GM21825 (cell line): ENCODE measurements at regions not wholly inside any gene's neighbourhood (a gene's known extent, or its start where the extent isn't known, plus 50 kb on each side); places are given as distances from the start of the nearest gene placed in this dataset.

Experiments used
- ATAC-seq: cut with Tn5 transposase; IDR thresholded peaks from one replicate; pipeline ENCODE4 v1.9.1; 2021; ENCODE audit warnings: mild to moderate bottlenecking, moderate library complexity; ENCODE audit not compliant: unreplicated experiment

DNA sequence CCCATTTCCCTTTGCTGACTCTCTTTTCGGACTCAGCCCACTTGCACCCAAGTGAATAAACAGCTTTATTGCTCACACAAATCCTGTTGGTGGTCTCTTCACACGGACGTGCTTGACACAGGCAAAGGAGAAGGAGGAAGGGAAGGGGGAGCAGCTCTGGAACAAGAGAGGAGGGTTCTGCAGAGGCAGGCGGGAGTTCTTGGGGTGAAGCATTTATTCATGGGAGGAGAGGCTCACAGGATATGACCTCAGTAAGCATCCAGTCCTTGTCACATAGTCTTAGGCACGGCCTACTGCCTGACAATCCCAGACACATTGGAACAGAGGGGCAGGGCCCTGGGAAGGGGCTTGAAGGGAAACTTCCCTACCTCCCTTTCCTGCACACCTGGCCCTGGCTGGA, 171.7 kb upstream of the HS6ST1 start:
- no peak for ATAC-seq

DNA sequence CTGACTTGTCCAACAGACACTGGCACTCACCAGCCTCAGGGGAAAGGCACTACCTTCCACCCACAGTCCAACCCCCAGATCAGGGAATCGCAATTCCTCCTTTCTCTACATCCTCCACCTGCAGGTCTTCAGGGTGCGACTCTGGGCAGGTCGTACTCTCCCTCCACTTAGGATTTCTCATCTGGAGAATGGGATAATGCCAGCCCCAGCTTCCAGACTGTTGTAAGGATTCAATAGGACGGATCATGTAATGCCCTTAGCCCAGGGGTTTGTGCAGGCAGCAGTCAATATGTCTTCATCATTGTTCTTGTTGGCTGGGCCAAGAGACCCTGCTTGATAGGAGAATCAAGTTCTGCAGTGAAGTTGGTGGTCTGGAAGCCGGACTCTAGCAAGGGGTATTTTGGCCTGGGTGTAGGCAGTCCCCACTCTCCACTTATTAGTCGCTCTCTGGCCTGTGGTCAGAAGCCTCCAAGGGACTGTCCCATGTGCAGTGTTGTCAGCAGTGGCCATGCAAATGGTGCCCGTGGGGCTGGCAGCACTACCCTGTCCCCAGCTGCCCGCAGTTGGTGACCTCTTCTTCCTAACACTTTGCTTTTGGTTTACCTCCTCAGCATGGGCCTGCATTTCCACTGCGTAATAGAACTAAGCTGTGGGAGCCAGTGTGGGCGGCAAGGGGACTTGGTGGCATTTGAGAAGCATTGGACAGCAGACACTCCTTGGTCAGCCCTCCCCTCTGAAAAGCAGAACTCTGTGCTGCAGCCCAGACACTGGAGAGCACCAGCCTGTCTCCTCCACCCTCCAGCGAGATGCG, 172.4 kb upstream of the HS6ST1 start:
- ATAC-seq: no peak

DNA sequence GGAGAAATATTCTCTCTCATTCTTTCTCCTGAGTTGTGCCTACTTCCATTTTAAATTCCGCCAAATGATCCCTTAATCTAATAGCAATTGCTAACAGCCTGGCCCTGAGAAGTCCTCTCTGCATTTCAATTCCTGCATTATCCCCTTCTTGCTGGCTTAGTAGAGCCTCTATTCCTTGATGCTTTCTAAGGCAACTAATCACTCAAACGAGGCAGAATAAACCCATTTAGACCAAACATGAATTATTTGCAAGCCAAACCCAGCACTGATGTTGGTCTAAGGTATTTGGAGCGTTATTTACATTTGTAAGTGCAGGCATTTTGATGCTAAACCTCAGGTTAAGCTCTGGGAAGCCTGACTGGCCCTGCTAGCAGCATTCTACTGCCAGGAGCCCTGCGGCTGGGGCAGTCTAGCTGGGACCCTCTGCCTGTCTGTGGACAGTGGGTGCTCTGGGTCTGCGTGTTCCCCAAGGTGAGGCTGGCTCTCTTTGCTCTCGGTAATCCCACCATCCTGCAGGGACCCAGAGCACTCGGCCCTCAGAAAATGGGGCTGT, 173.1 kb upstream of the HS6ST1 start:
- no peak for ATAC-seq

DNA sequence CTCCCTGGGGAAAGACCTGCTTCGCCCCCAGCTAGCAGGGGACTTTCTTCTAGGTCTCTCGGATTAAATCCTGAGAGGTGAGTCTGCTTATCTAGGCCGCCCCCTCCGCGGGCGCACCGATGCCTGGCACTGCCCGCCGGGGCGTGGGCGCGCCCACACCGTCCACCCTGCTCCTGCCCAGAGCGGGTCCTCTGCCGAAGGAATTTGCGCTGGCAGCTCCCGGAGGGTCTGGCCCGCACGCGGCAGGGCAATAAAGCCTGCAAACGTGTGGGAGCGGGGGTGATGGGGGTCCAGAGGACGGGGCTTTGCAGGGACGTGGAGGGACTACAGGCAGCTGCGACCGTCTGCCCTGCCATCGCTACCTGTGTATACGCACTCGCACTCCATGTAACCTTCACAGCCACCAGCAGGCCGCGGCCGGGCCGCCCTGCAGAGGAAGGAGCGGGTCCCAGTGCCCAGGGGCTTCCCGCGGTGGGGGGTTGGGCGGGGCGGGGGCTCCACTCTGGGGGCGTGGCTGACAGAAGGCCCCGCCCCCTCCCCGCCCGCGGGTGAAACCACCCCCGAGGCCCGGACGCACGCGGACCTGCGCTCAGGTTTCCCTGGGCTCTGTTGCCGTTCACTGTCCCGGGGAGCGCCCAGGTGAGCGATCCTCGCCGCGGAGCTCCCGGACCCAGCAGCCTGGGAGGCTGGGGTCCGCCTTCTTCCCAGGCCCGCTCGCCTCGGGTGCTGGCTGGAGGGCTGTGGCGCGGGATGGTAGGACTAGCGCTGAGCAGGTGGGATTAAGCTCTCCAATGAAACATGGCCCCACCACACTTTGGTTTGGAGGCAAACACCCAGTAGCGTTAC, 174.5 kb upstream of the HS6ST1 start:
- no peak for ATAC-seq

DNA sequence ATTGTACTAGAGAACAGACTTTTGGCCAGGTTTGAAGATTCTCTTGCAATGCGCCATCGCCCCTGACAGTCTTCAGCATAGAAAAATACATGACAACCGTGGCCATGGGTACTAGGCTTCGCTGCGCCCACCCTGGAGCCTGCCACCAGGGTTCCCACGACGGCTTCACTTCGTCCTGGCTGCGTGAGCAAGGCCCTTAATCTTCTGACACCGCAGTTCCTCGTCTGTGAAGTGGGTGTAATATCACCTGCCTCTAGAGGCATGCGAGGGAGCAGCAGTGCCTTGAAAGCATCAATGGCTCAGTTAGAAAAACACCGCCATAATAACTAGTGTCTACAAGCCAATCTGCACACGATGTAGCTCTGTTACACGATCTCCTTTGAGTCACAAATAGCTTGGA, 175.2 kb upstream of the HS6ST1 start:
- no peak for ATAC-seq

DNA sequence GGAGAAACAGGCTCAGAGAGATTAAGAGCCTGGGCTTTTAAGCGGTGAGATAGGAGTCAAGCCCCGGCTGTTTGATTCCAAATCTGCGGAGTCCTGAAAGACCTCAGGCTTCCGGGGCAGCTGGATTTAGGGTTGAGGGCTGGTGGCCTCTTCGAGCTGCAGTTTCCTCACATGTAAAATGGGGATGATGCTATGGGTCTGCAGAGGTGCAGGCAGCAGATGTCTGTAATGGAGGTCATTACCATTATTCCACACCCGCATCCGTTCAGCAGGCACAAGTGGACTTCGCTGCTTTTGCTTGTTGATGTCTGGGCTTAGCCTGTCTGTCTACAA, 175.6 kb upstream of the HS6ST1 start:
- ATAC-seq: no peak

DNA sequence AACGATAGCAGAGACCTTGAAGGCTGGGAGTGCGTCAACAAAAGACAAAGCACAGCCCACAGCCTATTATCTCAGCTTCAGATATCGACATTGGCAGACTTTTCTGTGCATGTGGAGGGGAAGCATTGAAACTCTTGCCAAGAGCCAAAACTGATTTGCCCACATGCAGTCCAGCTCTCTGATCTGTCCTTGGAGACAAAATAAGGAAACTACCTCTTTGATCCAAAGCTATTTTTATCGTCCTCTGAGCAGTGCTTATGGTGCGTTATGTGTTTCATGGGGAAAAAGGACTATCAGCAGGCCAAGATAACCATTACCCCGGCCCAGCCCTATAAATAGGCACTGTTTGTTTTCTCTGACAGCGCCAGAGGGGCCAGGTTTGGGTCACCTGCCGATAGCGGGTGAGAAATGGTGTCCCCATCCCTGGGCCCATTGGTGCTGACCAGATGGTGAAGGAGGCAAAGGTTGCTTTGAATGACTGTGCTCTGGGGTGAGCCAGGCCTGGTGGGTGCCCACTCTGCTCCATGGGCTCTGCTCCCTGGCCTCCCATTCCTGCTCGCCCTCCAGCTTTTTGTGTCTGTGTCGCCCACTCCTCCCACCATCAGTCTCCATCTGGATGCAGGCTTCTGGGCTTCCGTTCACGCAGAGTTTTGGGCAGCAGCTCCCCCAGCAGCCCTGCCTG, 176.1 kb upstream of the HS6ST1 start:
- no peak for ATAC-seq

DNA sequence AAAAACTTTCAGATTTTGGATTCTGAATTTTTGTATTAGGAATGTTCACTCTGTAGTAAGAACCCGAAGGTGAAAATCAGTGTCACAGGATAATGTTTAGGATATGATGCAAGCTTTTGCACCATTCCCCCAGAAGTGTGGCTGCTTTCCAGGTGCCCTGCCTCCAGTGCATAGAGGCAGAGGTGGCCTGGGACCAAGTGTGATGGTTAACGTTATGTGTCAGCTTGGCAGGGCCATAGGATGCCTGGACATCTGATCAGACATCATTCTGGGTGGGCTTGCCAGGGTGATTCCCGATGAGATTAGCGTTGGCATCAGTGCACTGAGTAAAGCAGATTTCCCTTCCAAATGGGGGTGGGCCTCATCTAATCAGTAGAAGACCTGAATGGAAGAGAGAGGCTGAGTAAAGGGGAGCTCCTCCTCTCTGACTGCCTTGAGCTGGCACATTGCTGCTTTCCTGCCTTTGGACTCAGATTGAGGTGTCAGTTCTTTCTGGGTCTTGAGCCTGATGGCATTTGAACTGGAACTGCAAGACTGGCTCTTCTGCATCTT, 177.4 kb upstream of the HS6ST1 start:
- no peak for ATAC-seq

DNA sequence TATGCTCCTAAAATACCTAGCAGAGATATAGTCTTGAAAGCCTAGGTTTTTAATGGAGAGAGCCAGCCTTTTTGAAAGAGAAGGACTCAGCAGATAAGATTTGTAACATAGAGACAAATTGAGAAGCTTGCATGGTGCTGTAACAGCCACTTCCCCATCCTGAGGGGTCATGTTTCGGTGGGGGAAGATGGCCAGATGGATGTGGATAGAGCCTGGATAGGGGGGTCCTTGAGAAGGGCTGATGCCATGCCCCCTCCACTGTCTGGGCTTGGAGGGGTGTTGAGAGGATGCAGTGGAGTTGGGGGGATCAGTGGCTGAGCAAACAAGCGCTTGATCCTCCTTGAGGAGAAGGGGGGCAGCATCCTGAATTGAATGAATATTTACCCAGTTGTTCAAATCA, 178.0 kb upstream of the HS6ST1 start:
- no peak for ATAC-seq

DNA sequence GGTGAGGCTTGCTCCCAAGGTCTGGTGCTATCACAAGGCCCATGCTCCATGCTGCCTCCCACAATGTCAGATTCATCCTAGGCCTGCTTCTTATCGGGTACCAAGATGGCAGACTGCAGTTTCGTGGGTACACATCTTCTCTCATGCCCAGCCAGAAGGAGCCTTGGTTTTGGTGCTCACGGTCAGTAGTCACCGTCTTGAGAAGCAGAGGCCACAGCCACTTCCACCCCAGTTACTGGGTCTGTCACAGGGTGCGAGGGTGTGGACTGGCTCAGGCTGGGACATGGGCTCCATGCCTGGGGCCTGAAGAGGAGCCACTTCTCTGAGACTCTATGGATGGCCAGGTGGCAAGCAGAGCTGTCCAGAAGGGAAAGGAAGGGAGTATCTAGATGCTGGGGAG, 178.8 kb upstream of the HS6ST1 start:
- ATAC-seq: no peak

DNA sequence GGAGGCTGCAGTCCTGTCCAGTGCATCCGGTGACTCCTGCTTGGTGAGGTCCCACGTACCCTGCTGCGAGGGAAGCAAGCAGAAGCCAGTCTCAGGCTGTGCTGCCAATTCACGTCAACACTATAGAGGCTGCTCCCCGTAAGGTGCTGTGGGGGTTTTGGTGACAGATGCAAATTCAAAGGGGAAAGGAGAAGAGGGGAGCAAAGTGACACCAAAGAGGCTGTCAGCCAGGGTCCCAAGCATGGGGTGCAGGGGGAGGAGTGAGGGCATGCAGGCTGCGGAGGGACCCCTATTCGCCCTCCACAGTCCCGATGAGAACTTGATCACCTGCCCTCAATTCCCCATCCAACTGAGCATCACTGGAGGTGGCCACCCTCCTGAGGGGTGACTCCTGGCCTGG, 179.4 kb upstream of the HS6ST1 start:
- no peak for ATAC-seq

DNA sequence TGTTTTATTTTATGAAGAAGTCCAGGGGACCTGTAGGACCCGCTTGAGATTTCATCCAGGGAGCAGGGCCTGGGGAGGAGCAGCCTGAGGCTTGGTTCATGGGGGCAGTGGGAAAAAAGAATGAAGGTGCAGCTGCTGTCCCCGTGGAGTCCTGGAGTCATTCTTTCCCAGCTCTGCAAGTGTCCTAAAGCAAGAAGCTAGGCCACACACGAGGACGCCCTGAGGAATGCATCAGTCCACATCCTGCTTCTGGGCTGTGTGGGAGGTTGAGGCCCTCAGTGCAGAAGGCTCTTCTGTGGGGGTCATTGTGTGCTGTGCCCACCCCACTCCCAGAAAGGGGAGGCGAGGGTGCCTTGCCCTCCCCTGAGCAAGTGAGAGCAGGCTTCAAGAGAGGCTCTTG, 179.9 kb upstream of the HS6ST1 start:
- ATAC-seq: no peak

DNA sequence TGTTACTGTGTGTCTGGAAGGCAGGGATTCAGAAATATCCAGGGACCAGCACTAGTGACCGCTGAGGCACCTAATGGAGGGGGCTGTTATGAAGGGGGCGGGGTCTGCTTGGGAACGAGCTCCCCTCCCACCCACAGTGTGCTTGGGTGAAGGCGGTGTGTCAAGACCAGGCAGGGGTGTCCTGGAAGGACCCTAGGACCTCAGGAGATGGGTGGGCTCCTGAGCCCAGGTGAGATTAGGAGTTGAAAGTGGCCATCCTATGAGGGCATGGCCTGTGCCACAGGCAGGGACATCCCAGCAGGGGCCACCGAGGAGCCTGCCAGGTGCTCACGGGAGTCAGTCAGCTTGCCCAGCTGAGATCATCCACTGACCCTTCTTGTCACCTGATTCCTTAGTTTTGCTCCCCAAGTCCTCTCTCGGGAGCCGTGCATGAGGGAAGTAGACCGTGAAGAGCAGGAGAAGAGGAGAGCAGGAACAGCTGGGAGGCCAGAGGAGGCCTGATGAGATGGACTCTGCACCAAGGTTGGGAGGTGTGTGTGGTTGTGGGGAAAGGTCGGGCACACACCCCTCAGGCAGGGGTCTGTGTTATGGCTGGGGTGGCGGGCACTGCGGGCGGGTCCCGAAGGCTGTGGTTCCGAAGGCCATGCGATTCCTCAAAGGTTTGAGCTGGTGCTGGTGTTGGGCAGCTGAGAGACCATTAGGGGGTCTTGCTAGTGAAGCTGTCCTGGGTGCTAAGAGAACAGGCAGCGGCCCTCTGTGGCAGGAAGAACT, 180.9 kb upstream of the HS6ST1 start:
- ATAC-seq: no peak

DNA sequence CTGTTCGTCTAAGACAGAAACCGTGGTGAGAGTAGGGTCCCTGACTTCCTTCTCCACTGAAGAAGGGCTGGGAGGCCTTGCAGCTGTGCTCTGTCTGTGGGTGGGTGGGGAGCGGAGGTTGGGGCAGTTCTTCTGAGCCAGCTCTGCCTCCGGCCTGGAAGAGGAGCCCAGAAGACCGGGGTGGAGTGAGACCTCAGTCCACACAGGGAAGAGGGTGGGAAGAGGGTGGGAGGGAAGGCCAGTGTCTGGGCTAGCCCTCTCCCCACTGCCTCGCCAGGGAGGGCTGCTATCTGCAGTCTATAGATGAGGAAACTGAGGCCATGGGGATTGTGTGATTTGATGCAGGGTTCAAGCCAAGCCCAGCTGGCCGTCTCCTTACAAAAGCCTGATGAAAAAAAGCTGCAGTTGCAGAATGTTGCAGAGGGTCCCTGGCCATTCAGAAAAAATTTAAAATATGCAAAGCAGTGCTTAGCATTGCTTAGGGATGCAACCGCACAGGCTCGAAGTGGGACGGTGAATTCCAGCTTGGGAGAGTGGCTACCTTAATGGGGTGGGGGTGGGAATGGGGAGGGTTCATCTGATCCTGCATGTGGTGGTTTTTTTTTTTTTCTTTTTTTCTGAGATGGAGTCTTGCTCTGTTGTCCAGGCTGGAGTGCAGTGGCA, 181.6 kb upstream of the HS6ST1 start:
- ATAC-seq: no peak

DNA sequence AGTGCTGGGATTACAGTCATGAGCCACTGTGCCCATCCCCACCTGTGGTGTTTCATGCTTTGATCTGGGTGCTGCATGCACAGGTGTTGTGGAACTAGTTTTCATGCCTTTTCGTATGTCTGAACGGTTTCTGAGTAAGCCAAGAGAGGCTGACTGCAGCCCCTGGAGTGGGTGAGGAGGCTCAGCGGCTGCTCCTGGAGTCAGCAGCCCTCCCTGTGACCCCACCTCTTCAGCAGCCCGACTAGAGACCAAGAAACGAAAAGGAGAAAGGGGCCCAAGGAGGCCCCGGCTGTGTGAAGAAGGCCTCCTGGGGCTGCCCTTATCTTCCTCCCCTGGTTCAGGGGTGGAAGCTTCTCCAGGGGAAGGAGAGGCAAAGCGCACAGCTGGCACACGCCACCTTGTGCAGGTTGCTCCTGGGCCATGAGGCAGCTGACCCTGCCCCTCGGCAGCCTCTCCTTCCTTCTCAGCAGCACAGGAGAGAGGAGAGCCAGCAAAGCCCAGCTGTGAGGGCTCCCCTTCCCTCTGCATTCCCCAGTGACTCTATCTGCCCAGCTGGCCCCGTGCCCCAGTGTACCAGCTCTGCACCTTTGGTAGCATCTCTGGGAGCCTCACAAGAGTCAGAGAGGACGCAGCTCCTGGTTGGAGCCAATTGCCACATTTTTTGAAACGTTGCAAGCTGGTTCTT, 182.5 kb upstream of the HS6ST1 start:
- no peak for ATAC-seq

DNA sequence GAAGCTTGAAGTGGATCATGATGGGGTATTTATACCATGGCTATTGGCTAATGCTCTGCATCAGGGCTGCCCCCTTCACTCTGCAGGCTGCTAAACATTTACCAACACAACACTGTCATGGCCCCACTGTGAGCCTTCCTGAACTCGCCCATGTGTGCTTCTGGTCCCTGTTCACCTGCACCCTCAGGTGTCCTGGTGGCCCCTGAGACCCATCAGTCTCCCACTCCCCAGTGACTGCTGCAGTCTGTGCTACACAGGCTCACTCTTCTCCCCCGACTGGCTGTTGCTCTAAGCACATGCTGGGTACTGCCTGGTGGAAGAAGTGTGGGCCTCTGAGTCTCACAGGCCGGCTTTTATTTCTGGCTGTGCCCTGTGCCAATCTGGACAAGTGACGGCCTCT, 183.0 kb upstream of the HS6ST1 start:
- no peak for ATAC-seq

DNA sequence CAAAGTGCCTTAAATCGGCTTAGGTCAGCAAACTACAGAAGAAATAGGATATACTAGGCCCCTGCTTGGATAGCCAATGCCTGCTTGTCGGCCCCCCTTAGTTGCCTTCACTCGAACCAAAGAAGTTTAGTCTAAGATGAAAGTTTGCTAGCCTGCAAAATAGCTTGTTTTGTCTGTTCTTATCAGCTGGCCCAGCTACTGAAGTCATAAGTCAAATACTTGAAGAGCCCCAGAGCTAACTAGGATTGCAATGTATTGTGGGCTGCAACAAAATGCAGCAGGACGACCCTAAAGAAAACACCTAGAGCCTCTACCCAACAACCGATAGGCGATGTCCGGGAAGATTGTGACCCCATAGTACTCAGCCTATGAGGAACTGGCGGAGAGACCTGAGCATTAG, 183.5 kb upstream of the HS6ST1 start:
- ATAC-seq: no peak

DNA sequence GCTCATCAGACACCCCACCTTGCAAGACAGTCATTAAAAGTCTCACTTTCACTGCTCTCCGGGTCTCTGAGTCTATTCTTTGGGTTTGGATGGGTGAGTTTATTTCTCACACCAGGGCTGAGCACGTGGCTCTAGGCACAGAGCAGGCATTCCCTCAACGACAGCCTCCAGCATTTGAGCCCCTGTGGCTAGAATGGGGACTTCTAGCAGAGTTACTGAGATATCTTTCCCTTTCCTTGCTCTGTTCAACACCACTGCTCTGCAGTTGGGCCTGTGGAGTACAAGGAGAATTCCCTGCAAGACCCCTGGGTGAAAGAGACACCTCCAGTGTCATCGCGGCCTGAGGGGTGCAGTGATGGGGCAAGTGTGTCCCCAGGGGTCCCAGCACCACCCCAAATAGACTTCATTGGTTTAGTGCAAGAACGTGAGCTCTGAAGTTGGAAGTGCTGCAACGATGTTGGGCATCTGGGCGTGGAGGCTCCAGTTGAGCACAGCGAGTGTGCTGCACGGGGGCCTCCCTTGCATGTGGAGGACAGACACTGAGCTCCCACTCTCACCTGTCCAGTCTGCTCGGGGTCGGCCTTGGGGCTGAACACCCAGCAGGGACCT, 184.1 kb upstream of the HS6ST1 start:
- no peak for ATAC-seq
